CD4-positive, CD25-positive, alpha-beta regulatory T cell (primary cell): ENCODE measurements at regions not wholly inside any gene's neighbourhood (a gene's known extent, or its start where the extent isn't known, plus 50 kb on each side); places are given as distances from the start of the nearest gene placed in this dataset.
"Not testable (repeated sequence)": the region's sequence is repeated elsewhere in the genome, so short reads cannot be mapped to it uniquely, and the experiment has no call there.

Source experiments
- ATAC-seq, 2 donors: fragments of 150-1000 bp; cut with Tn5 transposase; one replicate each; pipeline ENCODE4 v1.10.0; 2021; ENCODE audit warnings: low read depth in 2 of 2, moderate number of reproducible peaks in 2 of 2, moderate library complexity in 1 of 2
- DNase-seq, 3 donors: peaks; one replicate each; pipeline versions ENCODE4 v3.0.0 to v3.0.0-alpha.2; 2012 to 2022; ENCODE audit warnings: mixed read lengths in 1 of 3
- H3K27ac ChIP-seq: one replicate; pipeline ENCODE4 v1.7.0; 2013; ENCODE audit warnings: mild to moderate bottlenecking, low read length; ENCODE audit not compliant: insufficient read depth, poor library complexity, severe bottlenecking
- H3K27me3 ChIP-seq: one replicate; pipeline ENCODE4 v1.7.0; 2013; ENCODE audit warnings: low read length; ENCODE audit not compliant: control insufficient read depth, insufficient read depth
- H3K36me3 ChIP-seq: one replicate; pipeline ENCODE4 v1.7.0; 2013; ENCODE audit warnings: mild to moderate bottlenecking, low read length, moderate library complexity; ENCODE audit not compliant: control insufficient read depth, insufficient read depth
- H3K4me1 ChIP-seq: 2 replicates; pipeline ENCODE4 v1.7.0; 2013; ENCODE audit warnings: mild to moderate bottlenecking, low read length; ENCODE audit not compliant: insufficient read depth, control insufficient read depth, poor library complexity, severe bottlenecking
- H3K4me3 ChIP-seq: one replicate; pipeline ENCODE4 v1.7.0; 2013; ENCODE audit warnings: low read depth, mild to moderate bottlenecking, low read length, moderate library complexity
- H3K9me3 ChIP-seq, 2 experiments: 1 replicate in 1 of 2; 2 replicates in 1 of 2; pipeline ENCODE4 v1.7.0; 2013; ENCODE audit warnings: low read length in 2 of 2, mild to moderate bottlenecking in 1 of 2, moderate library complexity in 1 of 2; ENCODE audit not compliant: control insufficient read depth in 2 of 2
- H3K27ac Mint-ChIP-seq, 3 donors: one replicate each; pipeline ENCODE4 v1.8.0; 2020 to 2022; ENCODE audit warnings: mild to moderate bottlenecking in 3 of 3, mixed read lengths in 3 of 3, moderate library complexity in 2 of 3
- H3K27me3 Mint-ChIP-seq: one replicate; pipeline ENCODE4 v1.8.0; 2022; ENCODE audit warnings: mild to moderate bottlenecking, mixed read lengths
- H3K36me3 Mint-ChIP-seq: one replicate; pipeline ENCODE4 v1.8.0; 2020; ENCODE audit warnings: mixed read lengths
- H3K4me1 Mint-ChIP-seq, 4 donors: one replicate each; pipeline ENCODE4 v1.8.0; 2020 to 2022; ENCODE audit warnings: mixed read lengths in 4 of 4, mild to moderate bottlenecking in 1 of 4
- H3K4me3 Mint-ChIP-seq, 4 donors: one replicate each; pipeline ENCODE4 v1.8.0; 2020 to 2022; ENCODE audit warnings: mild to moderate bottlenecking in 4 of 4, mixed read lengths in 4 of 4, moderate library complexity in 3 of 4
- H3K9me3 Mint-ChIP-seq, 7 donors: one replicate each; pipeline ENCODE4 v1.8.0; 2020 to 2022; ENCODE audit warnings: mixed read lengths in 7 of 7, mild to moderate bottlenecking in 3 of 7, moderate library complexity in 2 of 7

GRCh38 chr17:55990332-55991006 lies 162.8 kb upstream of the ANKFN1 start:
- H3K27me3 ChIP-seq = no peaks in the 10 kb centered on the region

GRCh38 chr17:55996826-55997225 lies 156.4 kb upstream of the ANKFN1 start:
- Histone ChIP-seq H3K27me3 (no peaks in the 10 kb centered on the region), H3K4me1 (no peaks in the 10 kb centered on the region), H3K27ac (no peak overlapping the region), H3K36me3 (no peaks in the 10 kb centered on the region), H3K9me3 (peaks cover 0 to 6% of the 10 kb centered on the region in 2 experiments), H3K4me3 (no peak overlapping the region)
- DNase-seq (no peak), ATAC-seq (no peak)
- H3K9me3 Mint-ChIP-seq = peaks cover 3 to 11% (median 8%) of the 10 kb centered on the region in 7 donors
- no peaks in the 10 kb centered on the region for H3K27me3 Mint-ChIP-seq
- no peaks in the 10 kb centered on the region for H3K4me1 Mint-ChIP-seq
- no peak overlapping the region for H3K4me3 Mint-ChIP-seq
- H3K27ac Mint-ChIP-seq = no peak overlapping the region
- no peaks in the 10 kb centered on the region for H3K36me3 Mint-ChIP-seq

More at GRCh38 chr17:55990332-55991006, 162.8 kb upstream of the ANKFN1 start:
- H3K4me1 Mint-ChIP-seq = no peaks in the 10 kb centered on the region
- no peaks in the 10 kb centered on the region for H3K4me1 ChIP-seq
- no peak overlapping the region for H3K4me3 Mint-ChIP-seq
- H3K9me3 Mint-ChIP-seq = peaks cover 0 to 11% (median 6%) of the 10 kb centered on the region in 7 donors
- no peak overlapping the region for H3K27ac Mint-ChIP-seq
- H3K27ac ChIP-seq = no peak overlapping the region
- H3K4me3 ChIP-seq = no peak overlapping the region
- H3K36me3 ChIP-seq = no peaks in the 10 kb centered on the region
- no peak for DNase-seq
- H3K27me3 Mint-ChIP-seq = no peaks in the 10 kb centered on the region
- H3K9me3 ChIP-seq = peaks cover 0 to 6% of the 10 kb centered on the region in 2 experiments
- ATAC-seq = no peak
- no peaks in the 10 kb centered on the region for H3K36me3 Mint-ChIP-seq

- Mint-ChIP-seq H3K27me3 (no peaks in the 10 kb centered on the region), H3K36me3 (no peaks in the 10 kb centered on the region), H3K4me1 (no peaks in the 10 kb centered on the region), H3K4me3 (no peak overlapping the region), H3K9me3 (peaks cover 0 to 11% (median 0%) of the 10 kb centered on the region in 7 donors), H3K27ac (no peak overlapping the region)
- DNase-seq (no peak), ATAC-seq (no peak)
- Histone ChIP-seq H3K27ac (no peak overlapping the region), H3K4me3 (no peak overlapping the region), H3K4me1 (no peaks in the 10 kb centered on the region), H3K36me3 (no peaks in the 10 kb centered on the region), H3K9me3 (no peaks in the 10 kb centered on the region), H3K27me3 (no peaks in the 10 kb centered on the region)
These were observed 152.9 kb upstream of the ANKFN1 start for GRCh38 chr17:56000411-56000810.

GRCh38 chr17:56002656-56003055 lies 150.6 kb upstream of the ANKFN1 start:
- not testable (repeated sequence) for H3K27me3 Mint-ChIP-seq, H3K27ac Mint-ChIP-seq, H3K36me3 Mint-ChIP-seq, H3K9me3 ChIP-seq, H3K27me3 ChIP-seq, DNase-seq, H3K36me3 ChIP-seq, H3K4me1 Mint-ChIP-seq, H3K4me3 ChIP-seq, ATAC-seq, H3K4me1 ChIP-seq, H3K4me3 Mint-ChIP-seq, H3K27ac ChIP-seq
- H3K9me3 Mint-ChIP-seq = peaks cover 0 to 11% (median 0%) of the 10 kb centered on the region in 7 donors

- Mint-ChIP-seq H3K27ac (no peak overlapping the region), H3K9me3 (peaks cover 0 to 8% (median 3%) of the 10 kb centered on the region in 7 donors), H3K4me3 (no peak overlapping the region), H3K36me3 (no peaks in the 10 kb centered on the region), H3K4me1 (peaks cover 0 to 2% (median 0%) of the 10 kb centered on the region in 4 donors), H3K27me3 (no peaks in the 10 kb centered on the region)
- ATAC-seq (no peak), DNase-seq (no peak)
- Histone ChIP-seq H3K4me1 (no peaks in the 10 kb centered on the region), H3K27ac (no peak overlapping the region), H3K4me3 (no peak overlapping the region), H3K27me3 (no peaks in the 10 kb centered on the region), H3K9me3 (no peaks in the 10 kb centered on the region), H3K36me3 (no peaks in the 10 kb centered on the region)
These were observed 143.3 kb upstream of the ANKFN1 start for GRCh38 chr17:56009795-56010651.

GRCh38 chr17:56011406-56012131 lies 141.7 kb upstream of the ANKFN1 start:
- H3K9me3 Mint-ChIP-seq = peaks cover 0 to 8% (median 4%) of the 10 kb centered on the region in 7 donors
- Histone ChIP-seq H3K4me3 (no peak overlapping the region), H3K27ac (no peak overlapping the region), H3K9me3 (no peaks in the 10 kb centered on the region), H3K36me3 (no peaks in the 10 kb centered on the region), H3K4me1 (no peaks in the 10 kb centered on the region), H3K27me3 (no peaks in the 10 kb centered on the region)
- H3K4me1 Mint-ChIP-seq = peaks cover 0 to 2% (median 0%) of the 10 kb centered on the region in 4 donors
- H3K36me3 Mint-ChIP-seq = no peaks in the 10 kb centered on the region
- no peak overlapping the region for H3K4me3 Mint-ChIP-seq
- DNase-seq (no peak), ATAC-seq (no peak)
- no peak overlapping the region for H3K27ac Mint-ChIP-seq
- no peaks in the 10 kb centered on the region for H3K27me3 Mint-ChIP-seq

GRCh38 chr17:56018211-56018610 lies 135.1 kb upstream of the ANKFN1 start:
- no peak for ATAC-seq
- H3K9me3 ChIP-seq = no peaks in the 10 kb centered on the region
- H3K4me3 ChIP-seq = no peak overlapping the region
- H3K27me3 ChIP-seq = peaks cover 3% of the 10 kb centered on the region
- no peaks in the 10 kb centered on the region for H3K4me1 ChIP-seq
- Mint-ChIP-seq H3K27ac (no peak overlapping the region), H3K4me1 (no peaks in the 10 kb centered on the region), H3K9me3 (peaks cover 0 to 6% (median 2%) of the 10 kb centered on the region in 7 donors), H3K36me3 (no peaks in the 10 kb centered on the region), H3K4me3 (no peak overlapping the region), H3K27me3 (peaks cover 6% of the 10 kb centered on the region)
- no peak overlapping the region for H3K27ac ChIP-seq
- DNase-seq = no peak
- H3K36me3 ChIP-seq = no peaks in the 10 kb centered on the region
